K562 (cell line): ENCODE measurements at regions not wholly inside any gene's neighbourhood (a gene's known extent, or its start where the extent isn't known, plus 50 kb on each side); places are given as distances from the start of the nearest gene placed in this dataset.

ENCODE experiments used
- ATAC-seq: fragments of 200-7000 bp; cut with Tn5 transposase; 3 replicates; pipeline ENCODE4 v1.9.1; 2020; ENCODE audit warnings: moderate library complexity
- BruUV-seq: library from RNA; stranded (reverse); fragments of 400-500 nt; replicated peaks from 2 replicates; lab custom pipeline; 2021; lab: Mats Ljungman, UMichigan
- CTCF ChIA-PET: fragments of 300-600 bp; formaldehyde crosslinking; extraction: SDS; loops from one replicate; lab custom pipeline; 2021; ENCODE audit warnings: low intra/inter-chr PET ratio; lab: Yijun Ruan, JAX
- POLR2A ChIA-PET: fragments of 300-600, 350-650 bp; sonication (Branson Sonifier 250); formaldehyde crosslinking; extraction: SDS; loops from one replicate; lab custom pipeline; 2021; ENCODE audit warnings: antibody characterized with exemption, inconsistent platforms; lab: Yijun Ruan, JAX
- DNase-seq, 4 experiments: peaks; one replicate each; pipeline versions ENCODE4 v3.0.0 to v3.0.0-alpha.2; 2011 to 2018; ENCODE audit warnings: low spot score in 3 of 4, mixed read lengths in 3 of 4; ENCODE audit errors: extremely low read depth in 1 of 4
- FAIRE-seq: peaks from 2 replicates; lab custom pipeline; 2011; peaks lifted over from hg19 to GRCh38; lab: Jason Lieb, UNC
- H2AFZ ChIP-seq: 2 replicates; pipeline ENCODE4 v1.6.0; 2011; ENCODE audit warnings: low read depth, low read length, control low read depth, inconsistent platforms
- H3K27ac ChIP-seq: fragments of 200-600 bp; 3 replicates; pipeline ENCODE4 v1.8.0; 2011; ENCODE audit warnings: low read depth, mild to moderate bottlenecking, control low read depth, inconsistent platforms, low read length, moderate library complexity, mixed read lengths; ENCODE audit errors: extremely low read depth
- H3K27me3 ChIP-seq, 2 experiments: fragments of 300-600 bp in 1 of 2; 2 replicates in 1 of 2; 3 replicates in 1 of 2; pipeline versions ENCODE4 v1.6.0 to v1.8.0; 2011; ENCODE audit warnings: inconsistent platforms in 2 of 2, low read length in 2 of 2, mild to moderate bottlenecking in 1 of 2, mixed read lengths in 1 of 2, moderate library complexity in 1 of 2; ENCODE audit not compliant: control insufficient read depth in 2 of 2, insufficient read depth in 2 of 2
- H3K36me3 ChIP-seq: fragments of 300-600 bp; 3 replicates; pipeline ENCODE4 v1.8.0; 2011; ENCODE audit warnings: mild to moderate bottlenecking, low read length, inconsistent platforms; ENCODE audit not compliant: control insufficient read depth, insufficient read depth
- H3K4me1 ChIP-seq, 2 experiments: fragments of 200-600 bp in 1 of 2; replicated peaks in 1 of 2; 2 replicates in 1 of 2; 3 replicates in 1 of 2; pipeline versions ENCODE4 v1.5.1 to v1.8.0; 2011; ENCODE audit warnings: inconsistent platforms in 2 of 2, low read length in 2 of 2, mild to moderate bottlenecking in 1 of 2, mixed read lengths in 1 of 2, moderate library complexity in 1 of 2; ENCODE audit not compliant: control insufficient read depth in 2 of 2, insufficient read depth in 2 of 2
- H3K4me2 ChIP-seq: 2 replicates; pipeline ENCODE4 v1.6.1; 2011; ENCODE audit warnings: low read length, control low read depth, inconsistent platforms, mixed read lengths; ENCODE audit not compliant: insufficient read depth
- H3K4me3 ChIP-seq: fragments of 200-600 bp; sonication (generic), shearing (Covaris generic); 2 replicates; pipeline ENCODE4 v1.5.1; 2016; ENCODE audit warnings: control low read depth, inconsistent platforms
- H3K79me2 ChIP-seq: fragments of 200-600 bp; 3 replicates; pipeline ENCODE4 v1.8.0; 2011; ENCODE audit warnings: low read length, inconsistent platforms; ENCODE audit not compliant: control insufficient read depth, insufficient read depth
- H3K9ac ChIP-seq, 2 experiments: 2 replicates each; pipeline versions ENCODE4 v1.6.0 to v1.6.1; 2011; ENCODE audit warnings: low read depth in 2 of 2, low read length in 2 of 2, control low read depth in 1 of 2, inconsistent platforms in 1 of 2, mild to moderate bottlenecking in 1 of 2, mixed read lengths in 1 of 2; ENCODE audit not compliant: insufficient read depth in 1 of 2
- H3K9me1 ChIP-seq: one replicate; pipeline ENCODE4 v1.6.0; 2011; ENCODE audit warnings: inconsistent platforms, mild to moderate bottlenecking, low read length, moderate library complexity; ENCODE audit not compliant: control insufficient read depth, insufficient read depth
- H3K9me3 ChIP-seq: replicated peaks from 2 replicates; pipeline ENCODE4 v1.5.1; 2011; ENCODE audit warnings: low read depth, low read length, inconsistent platforms; ENCODE audit not compliant: control insufficient read depth, insufficient read depth
- H4K20me1 ChIP-seq: replicated peaks from 2 replicates; pipeline ENCODE4 v1.6.1; 2011; ENCODE audit warnings: low read length, inconsistent platforms, mixed read lengths; ENCODE audit not compliant: control insufficient read depth, insufficient read depth
- CAMTA2 ChIP-seq: fragments of 250-450 bp; sonication (Bioruptor Pico); conservative IDR thresholded peaks from 2 replicates; pipeline ENCODE4 v1.5.1; 2022
- CSDE1 ChIP-seq, 2 experiments: fragments of 450-650 bp; IDR thresholded peaks; 2 replicates each; pipeline ENCODE4 v1.6.1; 2016; ENCODE audit warnings: mild to moderate bottlenecking in 1 of 2
- ETS2 ChIP-seq: IDR thresholded peaks from 2 replicates; pipeline ENCODE4 v1.6.1; 2016; ENCODE audit warnings: borderline replicate concordance, missing genetic modification characterization, mild to moderate bottlenecking, moderate library complexity, missing compliant biosample characterization; ENCODE audit not compliant: poor library complexity, severe bottlenecking
- FOXJ2 ChIP-seq: fragments of 200-800 bp; sonication (Bioruptor generic); IDR thresholded peaks from 2 replicates; pipeline ENCODE4 v1.6.1; 2016; ENCODE audit warnings: missing genetic modification characterization, missing compliant biosample characterization
- GTF2F1 ChIP-seq: IDR thresholded peaks from 2 replicates; pipeline ENCODE4 v1.6.1; 2011; ENCODE audit warnings: low read depth, low read length, improper control_type of control experiment
- JUN ChIP-seq, 2 experiments: sonication (generic) in 1 of 2; formaldehyde crosslinking in 1 of 2; IDR thresholded peaks; 2 replicates each; pipeline versions ENCODE4 v1.6.1 to v1.8.0; 2012 to 2022; ENCODE audit warnings: borderline replicate concordance in 2 of 2, mild to moderate bottlenecking in 2 of 2, improper control_type of control experiment in 1 of 2, low read depth in 1 of 2, low read length in 1 of 2, missing genetic modification reagents in 1 of 2
- L3MBTL2 ChIP-seq: fragments of 450-650 bp; IDR thresholded peaks from 2 replicates; pipeline ENCODE4 v1.6.1; 2016; ENCODE audit warnings: mild to moderate bottlenecking, moderate library complexity
- LEF1 ChIP-seq: fragments of 450-650 bp; IDR thresholded peaks from 2 replicates; pipeline ENCODE4 v1.6.1; 2016; ENCODE audit warnings: mild to moderate bottlenecking
- PTBP1 ChIP-seq: fragments of 200-400 bp; formaldehyde crosslinking; IDR thresholded peaks from 2 replicates; pipeline ENCODE4 v1.6.1; 2017; ENCODE audit warnings: low read depth, low read length
- TCF3 ChIP-seq: sonication (generic); formaldehyde crosslinking; IDR thresholded peaks from 2 replicates; pipeline ENCODE4 v1.4.0; 2020; ENCODE audit warnings: mild to moderate bottlenecking, missing genetic modification reagents
- ZC3H8 ChIP-seq: fragments of 450-650 bp; IDR thresholded peaks from 2 replicates; pipeline ENCODE4 v1.6.1; 2017
- ZNF174 ChIP-seq: fragments of 250-450 bp; sonication (Bioruptor Pico); IDR thresholded peaks from 2 replicates; pipeline ENCODE4 v1.4.0; 2020; ENCODE audit warnings: mild to moderate bottlenecking
- ZNF695 ChIP-seq: fragments of 450-650 bp; formaldehyde crosslinking; IDR thresholded peaks from 2 replicates; pipeline ENCODE4 v1.4.0; 2020; ENCODE audit warnings: mild to moderate bottlenecking, moderate library complexity
- ZNF699 ChIP-seq: fragments of 250-450 bp; sonication (Bioruptor Pico); IDR thresholded peaks from 2 replicates; pipeline ENCODE4 v1.8.0; 2021; ENCODE audit warnings: mild to moderate bottlenecking, moderate library complexity; ENCODE audit not compliant: insufficient replicate concordance
- WGBS: fragments of 100-300 bp; shearing (Covaris generic); methylation state at CpG from one replicate; pipeline ENCODE4 v1.1.6; 2016; ENCODE audit warnings: low coverage, mixed read lengths; ENCODE audit not compliant: insufficient coverage; ENCODE audit errors: missing lambda C conversion rate; 5-methylcytosine and 5-hydroxymethylcytosine counted together
- in situ Hi-C: fragments of 300-500 bp; cut with MboI; formaldehyde crosslinking; loops from 4 replicates; pipeline ENCODE4 v1.15.0; 2018; ENCODE audit warnings: inconsistent platforms, mixed read lengths
- intact Hi-C: fragments of 100-400 bp; cut with micrococcal nuclease; formaldehyde crosslinking; loops from 2 replicates; pipeline ENCODE4 v1.14.2; 2022
- TF ChIP-seq, protein P1 (sequence below): fragments of 450-650 bp; IDR thresholded peaks from 2 replicates; pipeline ENCODE4 v1.7.0; 2016; ENCODE audit warnings: borderline replicate concordance
- TF ChIP-seq, protein P2 (sequence below), 2 experiments: fragments of 450-650 bp; conservative IDR thresholded peaks; 2 replicates each; pipeline ENCODE4 v1.6.1; 2017; ENCODE audit warnings: mild to moderate bottlenecking in 2 of 2, moderate library complexity in 2 of 2

- TF ChIP-seq FOXJ2 (tag) = no peak
- TF ChIP-seq, all 486 proteins: peak for 0
Measured at GRCh38 chr18:76725445-76725844, 96.9 kb upstream of the ZNF236 start (continued).

DNA sequence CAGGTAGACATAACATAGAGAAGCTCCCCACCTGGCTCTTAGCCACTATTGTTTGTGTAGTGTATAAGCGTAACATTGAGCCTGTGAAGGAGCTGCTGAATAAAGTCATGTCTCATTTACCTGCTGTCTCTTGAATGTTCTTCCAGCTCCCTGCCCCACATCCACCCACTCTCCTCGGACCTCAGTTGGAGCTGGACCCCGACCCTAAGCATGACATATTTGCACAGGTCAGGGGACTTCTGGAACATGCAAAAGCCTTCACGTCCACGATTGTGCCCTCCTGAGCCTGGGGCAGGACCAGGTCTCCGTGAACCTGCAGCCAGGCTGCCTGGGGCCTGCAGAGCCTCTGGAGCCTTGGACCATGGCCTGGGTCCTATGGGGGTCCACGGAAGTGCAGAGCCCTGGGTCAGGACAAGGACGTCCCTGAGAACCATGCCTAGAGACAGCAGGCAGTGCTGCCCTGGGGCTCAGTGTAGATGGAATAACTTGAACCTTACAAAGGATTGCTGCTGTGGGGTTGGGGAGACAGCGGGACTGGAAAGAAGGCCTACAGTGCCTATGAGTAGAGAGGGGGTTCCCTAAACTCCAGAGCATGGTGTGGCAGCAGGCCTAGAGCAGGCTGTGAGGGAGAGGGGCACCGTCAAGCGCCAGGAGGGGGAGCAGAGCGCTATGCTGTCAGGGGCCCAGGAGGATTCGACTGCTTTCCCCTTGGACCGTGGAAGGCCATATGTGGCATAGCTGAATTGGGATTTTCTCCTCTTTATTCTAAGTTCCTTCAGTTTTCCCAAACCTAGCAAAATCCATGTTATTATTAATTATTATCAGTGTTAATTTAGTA lies 99.9 kb upstream of the ZNF236 start:
- Histone ChIP-seq H3K27ac (no peak overlapping the region), H3K9ac (no peak overlapping the region), H3K4me1 (no peaks in the 10 kb centered on the region), H4K20me1 (no peaks in the 10 kb centered on the region), H3K27me3 (peaks cover 0 to 17% of the 10 kb centered on the region in 2 experiments; a peak in 3 of 5 replicates), H3K9me3 (no peaks in the 10 kb centered on the region), H3K4me3 (no peak overlapping the region), H3K36me3 (no peaks in the 10 kb centered on the region), H3K9me1 (no peaks in the 10 kb centered on the region), H3K79me2 (no peaks in the 10 kb centered on the region), H2AFZ (no peak overlapping the region), H3K4me2 (no peak overlapping the region)
- 2% methylated on average over 12 of the region's 14 CpGs for WGBS
- CTCF ChIA-PET = no interaction called here
- DNase-seq (no peak), ATAC-seq (no peak), FAIRE-seq (no peak)
- in situ Hi-C loops = no loop called here
- POLR2A ChIA-PET = no interaction called here
- BruUV-seq = no TSS peak
- intact Hi-C loops = no loop called here
- TF ChIP-seq CAMTA2 (CRISPR knock-in tag) = no peak
- TF ChIP-seq PTBP1 = no peak
- no peak for TF ChIP-seq ZNF174 (CRISPR knock-in tag)
- TF ChIP-seq GTF2F1 = no peak
- TF ChIP-seq ZC3H8 = no peak
- TF ChIP-seq CSDE1 (IDR thresholded peaks at IDR 0.05) = no peak
- no peak for TF ChIP-seq ZNF699 (CRISPR knock-in tag)
- no peak for TF ChIP-seq TCF3 (CRISPR knock-in tag)
- TF ChIP-seq LEF1 = no peak
- TF ChIP-seq, protein P1, sequence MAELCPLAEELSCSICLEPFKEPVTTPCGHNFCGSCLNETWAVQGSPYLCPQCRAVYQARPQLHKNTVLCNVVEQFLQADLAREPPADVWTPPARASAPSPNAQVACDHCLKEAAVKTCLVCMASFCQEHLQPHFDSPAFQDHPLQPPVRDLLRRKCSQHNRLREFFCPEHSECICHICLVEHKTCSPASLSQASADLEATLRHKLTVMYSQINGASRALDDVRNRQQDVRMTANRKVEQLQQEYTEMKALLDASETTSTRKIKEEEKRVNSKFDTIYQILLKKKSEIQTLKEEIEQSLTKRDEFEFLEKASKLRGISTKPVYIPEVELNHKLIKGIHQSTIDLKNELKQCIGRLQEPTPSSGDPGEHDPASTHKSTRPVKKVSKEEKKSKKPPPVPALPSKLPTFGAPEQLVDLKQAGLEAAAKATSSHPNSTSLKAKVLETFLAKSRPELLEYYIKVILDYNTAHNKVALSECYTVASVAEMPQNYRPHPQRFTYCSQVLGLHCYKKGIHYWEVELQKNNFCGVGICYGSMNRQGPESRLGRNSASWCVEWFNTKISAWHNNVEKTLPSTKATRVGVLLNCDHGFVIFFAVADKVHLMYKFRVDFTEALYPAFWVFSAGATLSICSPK = no peak
- no peak for TF ChIP-seq JUN (IDR thresholded peaks at IDR 0.05; ENCODE audit: borderline replicate concordance, low read depth, low read length)
- no peak for TF ChIP-seq JUN (CRISPR knock-in tag; IDR thresholded peaks at IDR 0.05; ENCODE audit: borderline replicate concordance)
- no peak for TF ChIP-seq L3MBTL2
- TF ChIP-seq ETS2 = no peak
- TF ChIP-seq, protein P2, sequence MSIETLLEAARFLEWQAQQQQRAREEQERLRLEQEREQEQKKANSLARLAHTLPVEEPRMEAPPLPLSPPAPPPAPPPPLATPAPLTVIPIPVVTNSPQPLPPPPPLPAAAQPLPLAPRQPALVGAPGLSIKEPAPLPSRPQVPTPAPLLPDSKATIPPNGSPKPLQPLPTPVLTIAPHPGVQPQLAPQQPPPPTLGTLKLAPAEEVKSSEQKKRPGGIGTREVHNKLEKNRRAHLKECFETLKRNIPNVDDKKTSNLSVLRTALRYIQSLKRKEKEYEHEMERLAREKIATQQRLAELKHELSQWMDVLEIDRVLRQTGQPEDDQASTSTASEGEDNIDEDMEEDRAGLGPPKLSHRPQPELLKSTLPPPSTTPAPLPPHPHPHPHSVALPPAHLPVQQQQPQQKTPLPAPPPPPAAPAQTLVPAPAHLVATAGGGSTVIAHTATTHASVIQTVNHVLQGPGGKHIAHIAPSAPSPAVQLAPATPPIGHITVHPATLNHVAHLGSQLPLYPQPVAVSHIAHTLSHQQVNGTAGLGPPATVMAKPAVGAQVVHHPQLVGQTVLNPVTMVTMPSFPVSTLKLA (conservative IDR thresholded peaks at IDR 0.05) = no peak
- no peak for TF ChIP-seq ZNF695 (CRISPR knock-in tag)
